ENCODE measurements at regions not wholly inside any gene's neighbourhood (a gene's known extent, or its start where the extent isn't known, plus 50 kb on each side); places are given as distances from the start of the nearest gene placed in this dataset.

DNA sequence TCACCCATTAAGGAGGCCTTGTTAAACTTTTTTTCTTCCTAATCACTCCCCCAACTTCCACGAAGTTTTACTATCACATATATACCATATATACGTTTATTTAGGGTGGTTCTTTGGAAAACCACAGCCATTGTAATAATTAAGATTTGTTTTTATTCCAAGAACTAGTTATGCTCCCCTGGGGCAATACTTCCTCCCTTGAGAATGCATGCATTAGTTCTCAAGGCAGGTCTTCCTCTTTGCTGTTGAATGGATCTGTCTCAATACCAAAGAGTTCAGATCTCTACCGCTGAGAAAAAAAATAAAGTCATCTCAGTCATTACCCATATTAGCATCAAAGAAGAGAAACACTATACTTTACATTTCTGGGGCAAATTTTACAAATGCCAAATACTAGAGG lies 567.7 kb upstream of the RGS18 start:
- no peak for TF ChIP-seq POLR3A (IDR thresholded peaks at IDR 0.05; ENCODE audit: borderline replicate concordance, extremely low read depth, insufficient read depth, insufficient read length)
- no peak for TF ChIP-seq POLR2AphosphoS5 (IDR thresholded peaks at IDR 0.05; ENCODE audit: control insufficient read depth, insufficient read depth, low read depth, low read length)
- no peak for TF ChIP-seq ZBTB1 (CRISPR knock-in tag; IDR thresholded peaks at IDR 0.05; ENCODE audit: borderline replicate concordance, low read depth)
- TF ChIP-seq, protein P1, sequence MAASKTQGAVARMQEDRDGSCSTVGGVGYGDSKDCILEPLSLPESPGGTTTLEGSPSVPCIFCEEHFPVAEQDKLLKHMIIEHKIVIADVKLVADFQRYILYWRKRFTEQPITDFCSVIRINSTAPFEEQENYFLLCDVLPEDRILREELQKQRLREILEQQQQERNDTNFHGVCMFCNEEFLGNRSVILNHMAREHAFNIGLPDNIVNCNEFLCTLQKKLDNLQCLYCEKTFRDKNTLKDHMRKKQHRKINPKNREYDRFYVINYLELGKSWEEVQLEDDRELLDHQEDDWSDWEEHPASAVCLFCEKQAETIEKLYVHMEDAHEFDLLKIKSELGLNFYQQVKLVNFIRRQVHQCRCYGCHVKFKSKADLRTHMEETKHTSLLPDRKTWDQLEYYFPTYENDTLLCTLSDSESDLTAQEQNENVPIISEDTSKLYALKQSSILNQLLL (CRISPR knock-in tag; IDR thresholded peaks at IDR 0.05; ENCODE audit: borderline replicate concordance) = no peak
- TF ChIP-seq, protein P2, sequence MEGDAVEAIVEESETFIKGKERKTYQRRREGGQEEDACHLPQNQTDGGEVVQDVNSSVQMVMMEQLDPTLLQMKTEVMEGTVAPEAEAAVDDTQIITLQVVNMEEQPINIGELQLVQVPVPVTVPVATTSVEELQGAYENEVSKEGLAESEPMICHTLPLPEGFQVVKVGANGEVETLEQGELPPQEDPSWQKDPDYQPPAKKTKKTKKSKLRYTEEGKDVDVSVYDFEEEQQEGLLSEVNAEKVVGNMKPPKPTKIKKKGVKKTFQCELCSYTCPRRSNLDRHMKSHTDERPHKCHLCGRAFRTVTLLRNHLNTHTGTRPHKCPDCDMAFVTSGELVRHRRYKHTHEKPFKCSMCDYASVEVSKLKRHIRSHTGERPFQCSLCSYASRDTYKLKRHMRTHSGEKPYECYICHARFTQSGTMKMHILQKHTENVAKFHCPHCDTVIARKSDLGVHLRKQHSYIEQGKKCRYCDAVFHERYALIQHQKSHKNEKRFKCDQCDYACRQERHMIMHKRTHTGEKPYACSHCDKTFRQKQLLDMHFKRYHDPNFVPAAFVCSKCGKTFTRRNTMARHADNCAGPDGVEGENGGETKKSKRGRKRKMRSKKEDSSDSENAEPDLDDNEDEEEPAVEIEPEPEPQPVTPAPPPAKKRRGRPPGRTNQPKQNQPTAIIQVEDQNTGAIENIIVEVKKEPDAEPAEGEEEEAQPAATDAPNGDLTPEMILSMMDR (IDR thresholded peaks at IDR 0.05 in 2 of 3, conservative IDR thresholded peaks at IDR 0.05 in 1 of 3; ENCODE audit: insufficient read depth in 2 of 3, low read depth in 1 of 3, low read length in 3 of 3) = no peak
- no peak for TF ChIP-seq ATF1 (CRISPR knock-in tag; IDR thresholded peaks at IDR 0.05)
- TF ChIP-seq ATF1 (tag; IDR thresholded peaks at IDR 0.05) = no peak
- no peak for TF ChIP-seq SIX5 (IDR thresholded peaks at IDR 0.05; ENCODE audit: borderline replicate concordance in 1 of 2, insufficient read depth in 1 of 2, low read depth in 1 of 2, low read length in 2 of 2)
- TF ChIP-seq, protein P3, sequence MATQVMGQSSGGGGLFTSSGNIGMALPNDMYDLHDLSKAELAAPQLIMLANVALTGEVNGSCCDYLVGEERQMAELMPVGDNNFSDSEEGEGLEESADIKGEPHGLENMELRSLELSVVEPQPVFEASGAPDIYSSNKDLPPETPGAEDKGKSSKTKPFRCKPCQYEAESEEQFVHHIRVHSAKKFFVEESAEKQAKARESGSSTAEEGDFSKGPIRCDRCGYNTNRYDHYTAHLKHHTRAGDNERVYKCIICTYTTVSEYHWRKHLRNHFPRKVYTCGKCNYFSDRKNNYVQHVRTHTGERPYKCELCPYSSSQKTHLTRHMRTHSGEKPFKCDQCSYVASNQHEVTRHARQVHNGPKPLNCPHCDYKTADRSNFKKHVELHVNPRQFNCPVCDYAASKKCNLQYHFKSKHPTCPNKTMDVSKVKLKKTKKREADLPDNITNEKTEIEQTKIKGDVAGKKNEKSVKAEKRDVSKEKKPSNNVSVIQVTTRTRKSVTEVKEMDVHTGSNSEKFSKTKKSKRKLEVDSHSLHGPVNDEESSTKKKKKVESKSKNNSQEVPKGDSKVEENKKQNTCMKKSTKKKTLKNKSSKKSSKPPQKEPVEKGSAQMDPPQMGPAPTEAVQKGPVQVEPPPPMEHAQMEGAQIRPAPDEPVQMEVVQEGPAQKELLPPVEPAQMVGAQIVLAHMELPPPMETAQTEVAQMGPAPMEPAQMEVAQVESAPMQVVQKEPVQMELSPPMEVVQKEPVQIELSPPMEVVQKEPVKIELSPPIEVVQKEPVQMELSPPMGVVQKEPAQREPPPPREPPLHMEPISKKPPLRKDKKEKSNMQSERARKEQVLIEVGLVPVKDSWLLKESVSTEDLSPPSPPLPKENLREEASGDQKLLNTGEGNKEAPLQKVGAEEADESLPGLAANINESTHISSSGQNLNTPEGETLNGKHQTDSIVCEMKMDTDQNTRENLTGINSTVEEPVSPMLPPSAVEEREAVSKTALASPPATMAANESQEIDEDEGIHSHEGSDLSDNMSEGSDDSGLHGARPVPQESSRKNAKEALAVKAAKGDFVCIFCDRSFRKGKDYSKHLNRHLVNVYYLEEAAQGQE (IDR thresholded peaks at IDR 0.05; ENCODE audit: borderline replicate concordance) = no peak
- TF ChIP-seq, protein P3 (CRISPR knock-in tag; IDR thresholded peaks at IDR 0.05; ENCODE audit: low read depth) = no peak
- no peak for TF ChIP-seq SRSF1 (IDR thresholded peaks at IDR 0.05; ENCODE audit: low read depth, low read length)
- TF ChIP-seq KDM1A (IDR thresholded peaks at IDR 0.05) = no peak
- no peak for TF ChIP-seq HDAC2 (IDR thresholded peaks at IDR 0.05)
